ENCODE measurements at regions not wholly inside any gene's neighbourhood (a gene's known extent, or its start where the extent isn't known, plus 50 kb on each side); places are given as distances from the start of the nearest gene placed in this dataset.

DNA sequence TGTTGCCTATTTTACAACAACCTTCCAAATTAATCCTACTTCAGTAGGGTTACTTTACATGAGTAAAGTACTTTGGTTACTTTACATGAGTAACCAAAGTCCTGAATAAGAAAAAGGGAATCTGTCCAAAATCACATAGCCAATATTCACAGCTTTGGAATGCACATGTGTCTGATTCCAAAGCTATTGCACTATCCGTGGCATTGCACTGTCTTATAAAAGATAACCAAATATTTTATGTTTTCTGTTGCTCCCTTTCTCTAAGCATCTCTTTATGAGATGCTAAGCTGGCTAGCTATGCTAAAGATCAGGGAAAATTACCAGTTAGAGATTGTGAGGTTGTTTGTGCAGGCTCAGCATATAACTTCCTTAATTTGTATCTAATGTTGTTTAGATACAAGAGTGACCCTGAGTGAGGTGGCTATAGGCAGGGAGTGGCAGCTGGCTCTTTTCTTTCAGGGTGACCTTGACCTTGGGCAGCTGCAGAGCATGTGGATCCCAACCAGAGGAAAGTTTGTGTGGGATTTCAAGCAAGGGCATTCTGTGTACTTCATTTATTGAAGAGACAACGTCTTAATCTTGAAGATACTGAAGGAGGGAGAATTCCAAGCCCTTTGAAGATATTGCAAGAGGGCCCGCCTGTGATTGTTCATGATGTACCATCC, 366.1 kb upstream of the ANKRD30A start:
- DNase-seq (ENCODE audit: low read depth, low spot score) (no peak), FAIRE-seq (no peak)
- no TSS peak for BruUV-seq (replicated peaks)
- H4K20me1 ChIP-seq (replicated peaks; ENCODE audit: control insufficient read depth, extremely low read depth, insufficient read depth, low read length) = no peaks in the 10 kb centered on the region
- ChIA-PET POLR2A (no interaction called here), CTCF (no interaction called here)
- no peaks in the 10 kb centered on the region for H3K36me3 ChIP-seq (ENCODE audit: control insufficient read depth in 2 of 2, extremely low read depth in 1 of 2, insufficient read depth in 2 of 2, low read length in 2 of 2)
- no peaks in the 10 kb centered on the region for H3K79me2 ChIP-seq (ENCODE audit: control insufficient read depth, insufficient read depth, low read length)
- no peaks in the 10 kb centered on the region for H3K27me3 ChIP-seq (ENCODE audit: control insufficient read depth in 2 of 2, insufficient read depth in 2 of 2, low read length in 2 of 2)
- intact Hi-C loops (cut with micrococcal nuclease) (no loop called here), dilution Hi-C loops (cut with MboI; ENCODE audit: extremely low pct_ligation_motif_present, low sequenced_read_pairs) (no loop called here)
- H3K4me3 ChIP-seq (replicated peaks in 1 of 3; ENCODE audit: insufficient read depth in 1 of 3, low read depth in 1 of 3, low read length in 3 of 3) = no peak overlapping the region
- H3K9ac ChIP-seq (replicated peaks; ENCODE audit: extremely low read depth, insufficient read depth, low read length) = no peak overlapping the region
- TF ChIP-seq GATA2 (IDR thresholded peaks at IDR 0.05; ENCODE audit: insufficient read depth, insufficient read length, low read depth, low read length) (no peak), MYC (IDR thresholded peaks at IDR 0.05; ENCODE audit: low read depth, low read length) (no peak), POLR2AphosphoS5 (IDR thresholded peaks at IDR 0.05; ENCODE audit: insufficient read depth, low read depth, low read length) (no peak), EZH2 (IDR thresholded peaks at IDR 0.05; ENCODE audit: borderline replicate concordance, low read depth, low read length, severe bottlenecking) (no peak), POLR2A (IDR thresholded peaks at IDR 0.05; ENCODE audit: low read depth, low read length) (no peak), FOS (IDR thresholded peaks at IDR 0.05; ENCODE audit: borderline replicate concordance, insufficient read depth, low read length) (no peak), JUN (IDR thresholded peaks at IDR 0.05; ENCODE audit: borderline replicate concordance, insufficient read depth, insufficient read length, low read depth) (no peak)
- TF ChIP-seq, protein P1, sequence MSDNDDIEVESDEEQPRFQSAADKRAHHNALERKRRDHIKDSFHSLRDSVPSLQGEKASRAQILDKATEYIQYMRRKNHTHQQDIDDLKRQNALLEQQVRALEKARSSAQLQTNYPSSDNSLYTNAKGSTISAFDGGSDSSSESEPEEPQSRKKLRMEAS (IDR thresholded peaks at IDR 0.05; ENCODE audit: insufficient read depth, insufficient read length) = no peak
- no peak overlapping the region for H3K4me2 ChIP-seq (ENCODE audit: insufficient read depth, low read length)
- no peaks in the 10 kb centered on the region for H3K9me3 ChIP-seq (replicated peaks; ENCODE audit: control insufficient read depth, insufficient read depth, low read length)
- no peaks in the 10 kb centered on the region for H3K9me1 ChIP-seq (replicated peaks; ENCODE audit: control insufficient read depth, extremely low read depth, insufficient read depth, low read length)
- H3K4me1 ChIP-seq (ENCODE audit: control insufficient read depth, extremely low read depth, insufficient read depth, low read length) = no peaks in the 10 kb centered on the region
- no peak overlapping the region for H2AFZ ChIP-seq (ENCODE audit: low read depth, low read length)
- H3K27ac ChIP-seq (ENCODE audit: insufficient read depth, low read depth, low read length) = no peak overlapping the region

All from endothelial cell of umbilical vein (primary cell).